Limb (tissue), 2 donors: ENCODE measurements at regions not wholly inside any gene's neighbourhood (a gene's known extent, or its start where the extent isn't known, plus 50 kb on each side); places are given as distances from the start of the nearest gene placed in this dataset.
"Not testable (repeated sequence)": the region's sequence is repeated elsewhere in the genome, so short reads cannot be mapped to it uniquely, and the experiment has no call there.

Source experiments
- DNase-seq, 2 donors: peaks; one replicate each; pipeline ENCODE4 v3.0.0-alpha.2; 2016; ENCODE audit errors: extremely low spot score in 2 of 2

GRCh38 chr4:189733507-189733906, 207.2 kb upstream of the FRG1 start:
- DNase-seq = not testable (repeated sequence)

- DNase-seq = not testable (repeated sequence)
Observed at GRCh38 chr4:189734648-189735267, 205.9 kb upstream of the FRG1 start.

DNA sequence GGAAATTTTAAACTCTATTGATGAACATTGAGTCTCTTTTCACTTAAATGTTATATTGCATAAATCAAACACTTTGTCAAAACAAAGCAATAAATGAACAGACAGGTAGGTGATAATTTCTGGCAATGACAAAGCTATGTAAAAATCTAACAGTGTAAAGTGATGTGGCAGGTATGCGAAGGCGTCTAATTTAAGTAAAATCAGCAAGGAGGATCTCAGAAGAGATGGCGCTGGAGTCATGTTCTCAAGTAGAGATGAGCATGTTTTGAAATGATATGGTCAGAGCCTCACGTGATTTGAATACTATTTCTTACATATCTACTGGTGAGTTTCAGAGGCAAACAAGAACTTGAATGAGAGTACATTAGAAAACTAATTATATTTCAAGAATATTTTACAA, 204.0 kb upstream of the FRG1 start:
- DNase-seq = not testable (repeated sequence)

DNA sequence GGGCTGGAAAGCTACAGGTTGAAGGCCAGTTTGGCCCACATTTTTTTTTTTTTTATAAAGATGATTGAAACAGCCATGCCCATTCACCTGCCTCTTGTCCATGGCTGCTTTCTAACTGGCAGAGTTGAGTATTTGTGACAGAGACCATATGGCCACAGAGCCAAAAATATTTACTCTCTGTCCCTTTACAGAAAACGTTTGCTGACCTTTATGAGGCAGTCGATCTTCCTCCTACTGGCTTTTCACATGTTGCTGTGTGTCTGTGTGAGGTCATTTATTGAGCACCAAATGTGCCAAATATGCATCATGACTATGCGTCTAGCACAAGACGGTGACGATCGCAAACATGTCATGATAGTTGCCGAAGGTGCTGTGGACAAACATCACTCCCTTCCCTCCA, 200.6 kb upstream of the FRG1 start:
- DNase-seq = not testable (repeated sequence)

DNA sequence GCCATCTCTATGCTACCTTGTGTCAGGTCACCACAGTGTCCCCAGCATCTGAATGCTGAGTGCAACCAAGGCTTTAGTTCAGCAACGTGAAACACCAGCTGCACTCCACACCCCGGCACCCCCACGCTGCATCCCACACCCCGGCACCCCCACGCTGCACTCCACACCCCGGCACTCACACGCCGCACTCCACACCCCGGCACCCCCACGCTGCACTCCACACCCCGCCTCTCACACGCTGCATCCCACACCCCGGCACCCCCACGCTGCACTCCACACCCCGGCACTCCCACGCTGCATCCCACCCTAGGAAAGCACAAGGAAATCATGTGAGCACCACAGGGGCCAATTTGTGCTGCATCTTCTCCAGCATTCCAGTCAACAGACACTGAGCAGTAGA, 199.8 kb upstream of the FRG1 start:
- DNase-seq = no peak

DNA sequence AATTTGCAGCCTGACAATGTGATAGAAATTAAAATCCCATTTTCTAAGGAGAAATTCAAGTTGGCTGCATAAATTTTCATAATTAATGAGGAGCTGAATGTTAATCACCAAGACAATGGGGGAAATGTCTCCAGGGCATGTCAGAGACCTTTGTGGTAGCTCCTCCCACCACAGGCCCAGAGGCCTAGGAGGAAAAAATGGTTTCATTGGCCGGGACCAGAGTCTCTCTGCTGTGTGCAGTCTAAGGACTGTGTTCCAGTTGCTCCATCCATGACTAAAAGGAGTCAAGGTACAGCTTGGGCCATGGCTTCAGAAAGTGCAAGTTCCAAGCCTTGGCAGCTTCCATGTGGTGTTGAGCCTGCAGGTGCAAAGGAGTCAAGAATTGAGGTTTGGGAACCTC, 187.6 kb upstream of the FRG1 start:
- DNase-seq = not testable (repeated sequence)

GRCh38 chr4:189763583-189763982, 177.1 kb upstream of the FRG1 start:
- no peak for DNase-seq

DNA sequence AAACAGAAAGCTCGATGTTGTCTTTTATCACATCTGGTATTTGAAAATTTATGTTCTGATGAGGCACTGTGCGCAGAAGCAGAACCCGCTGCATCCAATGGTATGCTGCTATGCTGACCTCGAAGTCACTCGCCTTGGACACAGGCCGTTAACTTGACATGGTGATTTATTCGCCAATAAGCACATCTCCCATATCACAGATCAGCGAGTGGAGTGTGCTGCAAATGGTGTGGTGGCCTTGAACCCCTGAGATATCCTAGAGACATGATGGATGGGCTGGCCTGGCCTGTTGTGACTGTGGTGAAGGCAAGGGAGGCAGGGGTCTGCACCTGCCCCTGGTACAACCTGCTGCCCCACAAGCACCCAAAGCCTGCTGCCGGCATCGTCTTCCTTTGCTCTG, 175.4 kb upstream of the FRG1 start:
- no peak for DNase-seq

DNA sequence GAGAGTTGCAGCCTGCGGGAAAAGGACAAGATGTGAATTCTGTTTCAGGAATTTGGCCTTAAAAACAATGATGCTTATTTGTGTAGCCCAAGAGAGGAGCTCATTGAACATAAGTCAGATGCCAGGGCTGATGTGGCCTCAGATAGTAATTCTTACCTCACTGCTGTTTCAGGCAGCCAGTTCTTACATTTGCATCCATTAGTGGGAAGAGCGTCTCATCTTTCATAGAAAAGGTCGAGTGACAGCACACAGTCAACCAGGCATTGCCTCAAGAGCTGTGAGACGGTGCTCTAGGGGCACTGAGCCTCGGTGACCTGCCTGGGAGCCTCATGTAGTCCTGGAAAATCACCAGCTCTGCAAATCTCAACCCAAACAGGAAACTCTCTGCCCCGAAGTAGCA, 174.9 kb upstream of the FRG1 start:
- DNase-seq = no peak

DNA sequence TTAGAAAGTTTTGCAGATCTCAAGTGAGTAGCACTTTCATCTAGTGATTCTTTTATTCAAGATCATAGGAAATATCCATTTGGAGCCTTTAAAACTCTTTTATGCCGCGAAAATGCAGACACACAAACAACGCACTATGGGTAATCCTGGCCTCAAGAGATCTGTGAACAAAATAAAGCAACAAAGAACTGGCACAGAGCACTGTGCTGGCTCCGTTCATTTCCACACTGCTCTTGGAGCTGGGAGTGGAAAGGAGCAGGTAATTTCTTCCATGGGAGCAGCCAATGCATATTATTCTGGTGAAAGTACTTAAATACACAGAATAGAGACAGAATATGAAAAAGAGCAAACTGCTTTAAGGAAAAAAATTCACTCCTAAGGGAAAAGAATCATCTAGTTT, 172.7 kb upstream of the FRG1 start:
- DNase-seq = peak; percentile 40 to 63

- no peak for DNase-seq
Observed at GRCh38 chr4:189769131-189769530, 171.5 kb upstream of the FRG1 start.

- no peak for DNase-seq
Observed at GRCh38 chr4:189771696-189772361, 168.8 kb upstream of the FRG1 start.

GRCh38 chr4:189773909-189774308, 166.8 kb upstream of the FRG1 start:
- peak in 1 of 2 donors; percentile 10 for DNase-seq

DNA sequence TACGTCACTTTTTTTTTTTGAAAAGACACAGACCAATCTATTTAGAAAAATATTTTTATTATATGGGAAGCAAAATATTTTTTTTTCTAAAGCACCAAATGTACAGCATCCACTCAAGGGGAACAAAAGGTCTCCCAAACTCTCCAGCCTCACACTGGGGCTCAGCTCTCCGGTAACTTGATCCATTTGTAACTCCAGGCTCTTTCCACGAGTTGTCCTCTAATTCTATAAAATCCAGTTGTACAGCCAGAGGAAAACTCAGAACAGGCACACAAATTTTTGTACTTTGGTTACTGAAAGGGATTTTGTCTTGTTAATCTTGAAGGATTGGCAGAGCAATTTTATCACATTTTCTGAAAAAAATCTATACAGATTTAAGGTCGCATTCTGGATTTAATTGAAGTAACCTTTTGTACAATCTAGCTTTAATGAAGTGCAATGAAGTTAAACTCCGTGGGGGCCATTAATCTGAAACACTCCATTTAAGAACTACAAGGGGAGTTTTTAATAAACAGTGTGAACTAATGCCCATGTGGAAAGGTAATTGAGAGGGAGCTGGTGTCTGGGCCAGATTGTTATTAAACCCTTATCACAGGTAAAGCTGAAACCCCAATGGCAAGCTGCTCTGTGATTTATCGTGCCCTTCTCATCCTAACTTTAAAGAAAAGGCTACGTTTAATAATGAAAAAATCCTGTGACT, 161.2 kb upstream of the FRG1 start:
- no peak for DNase-seq

DNA sequence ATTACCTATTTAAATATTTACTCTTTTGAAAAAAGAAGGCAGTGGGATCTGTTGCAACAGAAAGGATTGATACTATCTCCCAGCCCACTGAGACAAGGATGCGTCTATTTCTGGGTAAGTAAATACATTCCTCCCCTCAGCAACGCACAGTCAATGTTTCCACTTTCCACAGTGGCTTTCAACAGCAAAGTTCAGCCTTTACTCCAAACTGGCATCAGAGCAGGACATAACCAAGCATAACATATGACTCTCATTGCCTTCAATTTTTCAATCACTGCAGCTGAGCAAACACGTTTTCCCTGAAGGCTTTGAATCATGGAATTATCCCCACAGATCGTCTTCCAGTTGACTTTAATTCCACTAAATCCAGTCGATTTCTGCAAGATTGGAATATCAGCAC, 160.3 kb upstream of the FRG1 start:
- no peak for DNase-seq

DNA sequence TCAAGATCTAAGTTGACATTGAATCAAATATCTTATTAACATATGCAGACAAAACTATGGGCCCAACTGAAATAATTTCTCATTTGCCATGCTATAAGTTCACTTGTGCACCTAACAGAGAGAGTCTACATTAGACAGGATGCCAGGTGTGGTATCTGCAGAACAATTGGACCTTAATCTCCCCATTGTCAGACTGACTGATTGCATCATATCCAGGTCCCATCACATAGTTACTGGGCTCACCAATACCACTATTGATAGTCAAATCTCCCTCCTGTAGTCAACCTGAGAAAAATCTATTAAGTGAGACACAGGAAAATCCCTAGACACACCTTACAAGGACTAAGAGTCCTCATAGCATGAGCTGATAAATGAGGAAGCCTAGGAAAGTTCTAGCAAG, 156.0 kb upstream of the FRG1 start:
- no peak for DNase-seq

- DNase-seq = no peak
Observed at GRCh38 chr4:189785257-189785656, 155.4 kb upstream of the FRG1 start.

- DNase-seq = no peak
Observed at GRCh38 chr4:189786447-189786846, 154.2 kb upstream of the FRG1 start.

DNA sequence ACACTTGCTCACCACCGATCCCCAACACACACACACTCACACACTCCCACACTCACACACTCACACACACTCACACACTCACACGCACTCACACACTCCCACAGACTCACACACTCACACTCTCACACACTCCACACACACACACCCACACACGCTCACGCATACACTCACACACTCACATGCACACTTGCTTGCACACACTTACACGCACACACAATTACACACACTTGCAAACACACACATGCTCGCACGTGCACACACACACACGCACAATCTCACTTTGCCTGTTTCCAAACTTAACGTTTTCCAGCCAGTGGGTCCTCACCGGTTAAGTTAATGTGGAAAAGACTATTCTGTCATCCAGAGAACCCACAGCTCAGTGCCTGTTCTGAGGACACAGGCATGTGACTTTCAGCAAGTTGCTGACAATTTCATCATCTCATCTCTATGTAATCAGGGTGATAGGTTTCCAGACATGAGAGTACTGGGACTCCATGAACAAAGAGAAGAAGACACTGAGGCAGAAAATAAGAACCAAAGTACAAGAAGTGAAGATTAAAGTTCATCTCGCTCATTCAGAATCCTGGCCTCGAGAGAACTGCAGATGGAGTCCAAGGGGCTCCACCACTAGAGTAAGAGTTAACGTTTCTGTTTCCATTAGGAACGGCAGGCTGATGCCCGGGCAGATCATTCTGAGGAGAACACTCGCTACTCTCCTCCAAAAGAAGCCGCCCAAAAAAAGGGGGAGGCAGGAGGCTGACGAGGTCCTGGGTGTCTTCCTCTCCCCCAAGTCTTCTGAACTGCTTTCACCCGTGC, 153.2 kb upstream of the FRG1 start:
- no peak for DNase-seq

- peak; percentile 84 to 91 for DNase-seq
Observed at GRCh38 chr4:189792924-189793618, 147.6 kb upstream of the FRG1 start.

GRCh38 chr4:189800545-189801088, 140.1 kb upstream of the FRG1 start:
- no peak for DNase-seq
